Kidney epithelial cell (primary cell): ENCODE measurements at regions not wholly inside any gene's neighbourhood (a gene's known extent, or its start where the extent isn't known, plus 50 kb on each side); places are given as distances from the start of the nearest gene placed in this dataset.

Experiments used
- DNase-seq: peaks from one replicate; pipeline ENCODE4 v3.0.0-alpha.2; 2010; ENCODE audit warnings: low read depth
- H3K27me3 ChIP-seq: 2 replicates; pipeline ENCODE4 v1.6.0; 2011; ENCODE audit warnings: low read length; ENCODE audit not compliant: control insufficient read depth, insufficient read depth
- H3K36me3 ChIP-seq: 2 replicates; pipeline ENCODE4 v1.5.1; 2011; ENCODE audit warnings: low read length; ENCODE audit not compliant: control insufficient read depth, insufficient read depth
- H3K4me3 ChIP-seq: 2 replicates; pipeline ENCODE4 v1.5.1; 2011; ENCODE audit warnings: low read depth, mild to moderate bottlenecking, control low read depth, low read length
- CTCF ChIP-seq: IDR thresholded peaks from 2 replicates; pipeline ENCODE4 v1.5.1; 2011; ENCODE audit warnings: mild to moderate bottlenecking, moderate library complexity, low read length, control low read depth, inconsistent platforms; ENCODE audit not compliant: insufficient read depth, poor library complexity, severe bottlenecking

GRCh38 chr19:28332351-28332750 lies 880.6 kb downstream of the UQCRFS1 start:
- no peak overlapping the region for H3K4me3 ChIP-seq
- no peaks in the 10 kb centered on the region for H3K27me3 ChIP-seq
- peak; percentile 28 for DNase-seq
- no peak for TF ChIP-seq CTCF
- no peaks in the 10 kb centered on the region for H3K36me3 ChIP-seq

GRCh38 chr19:28331596-28331995 lies 881.4 kb downstream of the UQCRFS1 start:
- no peak for DNase-seq
- Histone ChIP-seq H3K36me3 (no peaks in the 10 kb centered on the region), H3K27me3 (no peaks in the 10 kb centered on the region), H3K4me3 (no peak overlapping the region)
- no peak for TF ChIP-seq CTCF

GRCh38 chr19:28330831-28331230 lies 882.1 kb downstream of the UQCRFS1 start:
- Histone ChIP-seq H3K4me3 (no peak overlapping the region), H3K27me3 (no peaks in the 10 kb centered on the region), H3K36me3 (no peaks in the 10 kb centered on the region)
- no peak for DNase-seq
- no peak for TF ChIP-seq CTCF

- no peaks in the 10 kb centered on the region for H3K36me3 ChIP-seq
- H3K4me3 ChIP-seq = no peak overlapping the region
- no peaks in the 10 kb centered on the region for H3K27me3 ChIP-seq
- no peak for DNase-seq
- TF ChIP-seq CTCF = no peak
These were observed 883.5 kb downstream of the UQCRFS1 start for GRCh38 chr19:28329429-28329828.

- DNase-seq = no peak
- no peak for TF ChIP-seq CTCF
- no peaks in the 10 kb centered on the region for H3K36me3 ChIP-seq
- no peaks in the 10 kb centered on the region for H3K27me3 ChIP-seq
- H3K4me3 ChIP-seq = no peak overlapping the region
These were observed 885.0 kb downstream of the UQCRFS1 start for GRCh38 chr19:28327905-28328304.

- DNase-seq = no peak
- no peaks in the 10 kb centered on the region for H3K36me3 ChIP-seq
- H3K4me3 ChIP-seq = no peak overlapping the region
- TF ChIP-seq CTCF = no peak
- H3K27me3 ChIP-seq = no peaks in the 10 kb centered on the region
These were observed 886.2 kb downstream of the UQCRFS1 start for GRCh38 chr19:28326746-28327145.
